ENCODE measurements at regions not wholly inside any gene's neighbourhood (a gene's known extent, or its start where the extent isn't known, plus 50 kb on each side); places are given as distances from the start of the nearest gene placed in this dataset.
"Not testable (repeated sequence)": the region's sequence is repeated elsewhere in the genome, so short reads cannot be mapped to it uniquely, and the experiment has no call there.

DNA sequence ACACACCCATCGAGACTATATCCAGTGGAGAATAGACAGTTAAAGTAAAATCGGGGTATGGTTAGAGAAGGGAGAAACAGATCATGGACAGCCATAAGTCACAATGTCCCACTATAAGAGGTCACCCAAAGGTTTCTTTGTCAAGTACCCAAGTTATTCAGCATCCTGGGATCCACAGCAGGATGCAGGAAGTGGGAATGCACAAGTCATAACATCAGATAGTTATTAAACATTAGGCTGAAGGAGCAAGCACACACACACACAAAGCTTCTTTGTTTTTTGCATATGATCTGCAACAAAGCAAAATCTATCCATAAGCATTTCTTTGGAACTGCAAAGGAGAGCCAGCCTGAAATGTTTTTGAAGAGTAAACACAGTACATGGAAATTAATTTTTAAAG lies 111.6 kb downstream of the NOC3L start:
- no peaks in the 10 kb centered on the region for H3K4me1 ChIP-seq (ENCODE audit: control insufficient read depth in 2 of 3, insufficient read depth in 2 of 3, low read depth in 1 of 3, low read length in 3 of 3)
- DNase-seq (no peak), FAIRE-seq (no peak)
- no peaks in the 10 kb centered on the region for H3K9me3 ChIP-seq (ENCODE audit: control insufficient read depth in 2 of 3, insufficient read depth in 1 of 3, low read length in 3 of 3)
- intact Hi-C loops (cut with DNase I): no loop called here
- no peaks in the 10 kb centered on the region for H3K27me3 ChIP-seq (ENCODE audit: control insufficient read depth, insufficient read depth, low read length)
- TF ChIP-seq, protein P1, sequence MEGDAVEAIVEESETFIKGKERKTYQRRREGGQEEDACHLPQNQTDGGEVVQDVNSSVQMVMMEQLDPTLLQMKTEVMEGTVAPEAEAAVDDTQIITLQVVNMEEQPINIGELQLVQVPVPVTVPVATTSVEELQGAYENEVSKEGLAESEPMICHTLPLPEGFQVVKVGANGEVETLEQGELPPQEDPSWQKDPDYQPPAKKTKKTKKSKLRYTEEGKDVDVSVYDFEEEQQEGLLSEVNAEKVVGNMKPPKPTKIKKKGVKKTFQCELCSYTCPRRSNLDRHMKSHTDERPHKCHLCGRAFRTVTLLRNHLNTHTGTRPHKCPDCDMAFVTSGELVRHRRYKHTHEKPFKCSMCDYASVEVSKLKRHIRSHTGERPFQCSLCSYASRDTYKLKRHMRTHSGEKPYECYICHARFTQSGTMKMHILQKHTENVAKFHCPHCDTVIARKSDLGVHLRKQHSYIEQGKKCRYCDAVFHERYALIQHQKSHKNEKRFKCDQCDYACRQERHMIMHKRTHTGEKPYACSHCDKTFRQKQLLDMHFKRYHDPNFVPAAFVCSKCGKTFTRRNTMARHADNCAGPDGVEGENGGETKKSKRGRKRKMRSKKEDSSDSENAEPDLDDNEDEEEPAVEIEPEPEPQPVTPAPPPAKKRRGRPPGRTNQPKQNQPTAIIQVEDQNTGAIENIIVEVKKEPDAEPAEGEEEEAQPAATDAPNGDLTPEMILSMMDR (IDR thresholded peaks at IDR 0.05; ENCODE audit: borderline replicate concordance, extremely low read depth, insufficient read depth): no peak
- no peak overlapping the region for H3K9ac ChIP-seq (ENCODE audit: low read length in 3 of 3)
- no peaks in the 10 kb centered on the region for H3K36me3 ChIP-seq (ENCODE audit: control insufficient read depth in 2 of 3, insufficient read depth in 3 of 3, low read length in 3 of 3)
- H3K27ac ChIP-seq (ENCODE audit: low read depth in 2 of 2, low read length in 2 of 2): no peak overlapping the region
- no peak overlapping the region for H3K4me3 ChIP-seq (ENCODE audit: low read length in 3 of 3)

DNA sequence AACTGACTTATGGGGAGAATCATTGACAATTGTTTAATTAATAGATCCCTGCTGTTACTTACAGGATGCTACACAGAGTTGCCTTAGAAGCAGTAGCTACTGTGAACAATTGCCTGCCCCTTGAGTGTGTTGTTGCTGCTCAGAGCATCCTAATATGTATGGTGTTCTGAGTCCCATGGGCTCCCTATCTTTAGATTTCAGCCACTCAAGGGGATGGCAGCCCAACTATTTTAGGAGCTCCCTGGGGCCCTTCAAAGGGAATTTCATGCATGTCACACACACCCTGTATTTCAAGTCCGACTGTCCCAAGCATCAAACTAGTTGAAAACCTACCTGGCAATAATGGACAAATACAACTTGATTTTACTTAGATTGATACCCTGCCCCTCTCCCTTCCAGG lies 111.2 kb downstream of the NOC3L start:
- Histone ChIP-seq H3K9ac (ENCODE audit: low read length in 3 of 3) (no peak overlapping the region), H3K36me3 (ENCODE audit: control insufficient read depth in 2 of 3, insufficient read depth in 3 of 3, low read length in 3 of 3) (no peaks in the 10 kb centered on the region), H3K27me3 (ENCODE audit: control insufficient read depth, insufficient read depth, low read length) (no peaks in the 10 kb centered on the region), H3K27ac (ENCODE audit: low read depth in 2 of 2, low read length in 2 of 2) (no peak overlapping the region), H3K4me1 (ENCODE audit: control insufficient read depth in 2 of 3, insufficient read depth in 2 of 3, low read depth in 1 of 3, low read length in 3 of 3) (no peaks in the 10 kb centered on the region), H3K9me3 (ENCODE audit: control insufficient read depth in 2 of 3, insufficient read depth in 1 of 3, low read length in 3 of 3) (no peaks in the 10 kb centered on the region), H3K4me3 (ENCODE audit: low read length in 3 of 3) (no peak overlapping the region)
- no peak for FAIRE-seq
- no peak for DNase-seq
- intact Hi-C loops (cut with DNase I): no loop called here
- TF ChIP-seq, protein P1 (IDR thresholded peaks at IDR 0.05; ENCODE audit: borderline replicate concordance, extremely low read depth, insufficient read depth): no peak

DNA sequence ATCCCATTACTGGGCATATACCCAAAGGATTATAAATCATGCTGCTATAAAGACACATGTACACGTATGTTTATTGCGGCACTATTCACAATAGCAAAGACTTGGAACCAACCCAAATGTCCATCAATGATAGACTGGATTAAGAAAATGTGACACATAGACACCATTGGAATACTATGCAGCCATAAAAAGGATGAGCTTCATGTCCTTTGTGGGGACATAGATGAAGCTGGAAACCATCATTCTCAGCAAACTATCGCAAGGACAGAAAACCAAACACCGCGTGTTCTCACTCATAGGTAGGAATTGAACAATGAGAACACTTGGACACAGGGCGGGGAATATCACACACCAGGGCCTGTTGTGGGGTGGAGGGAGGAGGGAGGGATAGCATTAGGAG lies 105.3 kb downstream of the NOC3L start:
- H3K36me3 ChIP-seq (ENCODE audit: control insufficient read depth in 2 of 3, insufficient read depth in 3 of 3, low read length in 3 of 3); H3K4me1 ChIP-seq (ENCODE audit: control insufficient read depth in 2 of 3, insufficient read depth in 2 of 3, low read depth in 1 of 3, low read length in 3 of 3); H3K9ac ChIP-seq (ENCODE audit: low read length in 3 of 3); H3K9me3 ChIP-seq (ENCODE audit: control insufficient read depth in 2 of 3, insufficient read depth in 1 of 3, low read length in 3 of 3); H3K27me3 ChIP-seq (ENCODE audit: control insufficient read depth, insufficient read depth, low read length); FAIRE-seq; intact Hi-C loops (cut with DNase I); DNase-seq; H3K27ac ChIP-seq (ENCODE audit: low read depth in 2 of 2, low read length in 2 of 2); H3K4me3 ChIP-seq (ENCODE audit: low read length in 3 of 3): not testable (repeated sequence)

DNA sequence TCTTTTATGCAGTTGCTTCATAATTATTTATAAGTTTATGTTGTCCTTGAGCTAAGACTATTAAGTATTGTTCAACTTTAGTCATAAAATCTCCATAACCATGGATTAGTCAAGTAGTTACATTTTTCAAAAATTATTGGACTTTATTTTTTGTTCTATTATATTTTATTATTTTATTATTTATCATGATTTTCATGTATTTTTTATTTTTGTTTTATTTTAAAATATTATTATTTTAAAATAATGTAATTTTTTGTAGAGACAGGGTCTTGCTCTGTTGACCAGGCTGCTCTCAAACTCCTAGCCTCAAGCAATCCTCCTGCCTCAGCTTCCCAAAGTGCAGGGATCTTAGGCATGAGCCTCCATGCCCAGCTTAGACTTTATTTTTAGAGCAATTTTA lies 102.3 kb downstream of the NOC3L start:
- no peaks in the 10 kb centered on the region for H3K4me1 ChIP-seq (ENCODE audit: control insufficient read depth in 2 of 3, insufficient read depth in 2 of 3, low read depth in 1 of 3, low read length in 3 of 3)
- no peaks in the 10 kb centered on the region for H3K9me3 ChIP-seq (ENCODE audit: control insufficient read depth in 2 of 3, insufficient read depth in 1 of 3, low read length in 3 of 3)
- DNase-seq (no peak), FAIRE-seq (peak; percentile 93)
- no peak overlapping the region for H3K4me3 ChIP-seq (ENCODE audit: low read length in 3 of 3)
- TF ChIP-seq, protein P1 (IDR thresholded peaks at IDR 0.05; ENCODE audit: borderline replicate concordance, extremely low read depth, insufficient read depth): no peak
- no peak overlapping the region for H3K27ac ChIP-seq (ENCODE audit: low read depth in 2 of 2, low read length in 2 of 2)
- H3K36me3 ChIP-seq (ENCODE audit: control insufficient read depth in 2 of 3, insufficient read depth in 3 of 3, low read length in 3 of 3): no peaks in the 10 kb centered on the region
- intact Hi-C loops (cut with DNase I): no loop called here
- H3K9ac ChIP-seq (ENCODE audit: low read length in 3 of 3): no peak overlapping the region
- no peaks in the 10 kb centered on the region for H3K27me3 ChIP-seq (ENCODE audit: control insufficient read depth, insufficient read depth, low read length)
